Stimulated activated CD8-positive, alpha-beta memory T cell treated with anti-CD3 and anti-CD28 coated beads, Interleukin-2, amount 100 ng/mL, for 1 hour (primary cell): ENCODE measurements at regions not wholly inside any gene's neighbourhood (a gene's known extent, or its start where the extent isn't known, plus 50 kb on each side); places are given as distances from the start of the nearest gene placed in this dataset.
"Not testable (repeated sequence)": the region's sequence is repeated elsewhere in the genome, so short reads cannot be mapped to it uniquely, and the experiment has no call there.

Experiments used
- DNase-seq, 2 donors: peaks; one replicate each; pipeline ENCODE4 v3.0.0-alpha.2; 2020; ENCODE audit warnings: low read depth in 2 of 2

- DNase-seq: no peak
Measured at GRCh38 chr3:150357923-150358607, 50.0 kb upstream of the TSC22D2 start.

DNA sequence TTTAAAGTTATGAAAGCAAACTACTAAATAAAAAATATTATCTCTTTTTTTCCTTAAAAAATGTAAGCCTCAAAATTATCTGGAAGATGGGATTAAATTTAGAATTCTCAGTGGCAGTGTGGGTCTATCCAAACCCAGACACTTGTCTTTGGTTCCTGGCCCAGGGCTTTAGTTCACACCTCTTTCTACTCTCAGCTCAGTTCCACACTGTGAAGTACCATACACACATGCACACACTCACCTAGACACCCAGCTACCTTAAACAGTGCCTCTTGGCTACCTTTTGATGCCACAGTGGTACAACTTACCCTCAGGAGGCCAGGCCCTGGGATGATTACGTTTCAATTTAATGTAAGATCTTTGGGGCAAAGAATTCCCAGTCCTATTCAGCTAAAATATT is 51.0 kb upstream of the TSC22D2 start:
- no peak for DNase-seq

DNA sequence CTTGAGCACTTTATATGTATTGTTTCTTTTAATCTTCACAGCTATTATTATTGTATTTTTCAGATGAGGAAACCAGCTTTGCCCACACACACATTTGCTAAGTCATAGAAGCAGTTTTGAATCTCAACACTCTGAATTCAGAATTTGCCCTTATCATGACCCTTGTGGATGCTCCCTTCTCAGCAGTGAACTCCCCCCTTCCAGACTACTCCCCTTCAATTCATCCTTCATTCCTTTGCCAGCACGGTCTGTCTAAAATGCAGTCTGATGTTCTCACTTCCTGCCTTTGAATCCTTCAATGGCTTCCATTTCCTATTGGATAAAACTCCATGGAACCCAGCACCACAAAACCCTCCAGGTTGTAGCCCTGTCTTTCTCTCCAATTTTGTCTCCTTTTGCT is 52.5 kb upstream of the TSC22D2 start:
- no peak for DNase-seq

DNA sequence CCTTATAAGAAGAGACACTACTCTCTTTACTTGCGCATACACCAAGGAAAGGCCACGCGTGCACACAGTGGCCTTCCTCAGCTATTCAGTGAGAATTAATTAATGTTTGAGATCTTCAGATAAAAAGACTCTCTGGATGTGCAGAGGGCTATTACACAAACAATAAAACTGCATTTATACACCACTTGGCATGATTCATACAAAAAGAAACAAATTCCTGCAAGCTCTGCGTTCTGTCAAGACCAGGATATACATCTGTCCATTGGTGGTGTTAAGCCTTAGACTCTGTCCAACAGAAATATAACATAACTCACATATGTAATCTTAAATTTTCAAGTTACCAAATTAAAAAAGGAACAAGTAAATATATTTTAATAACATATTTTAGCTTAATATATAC is 55.2 kb upstream of the TSC22D2 start:
- DNase-seq: no peak

DNA sequence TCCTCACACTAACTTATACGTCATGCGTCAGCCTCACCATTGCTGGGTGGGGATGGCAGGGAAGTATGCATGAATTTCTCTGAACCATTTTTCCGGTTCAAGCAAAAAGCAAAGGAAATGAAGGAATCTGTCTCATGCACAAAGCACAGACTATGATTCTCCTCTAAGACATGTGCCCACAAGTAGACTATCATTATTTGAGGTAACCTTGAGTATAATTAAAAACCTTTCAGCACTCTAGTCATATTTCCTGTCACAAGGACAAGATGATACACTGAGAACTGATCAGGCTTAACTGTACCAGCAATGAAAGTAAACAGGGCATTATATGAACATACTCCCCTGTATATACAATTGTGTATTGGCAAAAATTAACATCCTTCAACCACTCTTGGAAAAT is 56.7 kb upstream of the TSC22D2 start:
- no peak for DNase-seq

DNA sequence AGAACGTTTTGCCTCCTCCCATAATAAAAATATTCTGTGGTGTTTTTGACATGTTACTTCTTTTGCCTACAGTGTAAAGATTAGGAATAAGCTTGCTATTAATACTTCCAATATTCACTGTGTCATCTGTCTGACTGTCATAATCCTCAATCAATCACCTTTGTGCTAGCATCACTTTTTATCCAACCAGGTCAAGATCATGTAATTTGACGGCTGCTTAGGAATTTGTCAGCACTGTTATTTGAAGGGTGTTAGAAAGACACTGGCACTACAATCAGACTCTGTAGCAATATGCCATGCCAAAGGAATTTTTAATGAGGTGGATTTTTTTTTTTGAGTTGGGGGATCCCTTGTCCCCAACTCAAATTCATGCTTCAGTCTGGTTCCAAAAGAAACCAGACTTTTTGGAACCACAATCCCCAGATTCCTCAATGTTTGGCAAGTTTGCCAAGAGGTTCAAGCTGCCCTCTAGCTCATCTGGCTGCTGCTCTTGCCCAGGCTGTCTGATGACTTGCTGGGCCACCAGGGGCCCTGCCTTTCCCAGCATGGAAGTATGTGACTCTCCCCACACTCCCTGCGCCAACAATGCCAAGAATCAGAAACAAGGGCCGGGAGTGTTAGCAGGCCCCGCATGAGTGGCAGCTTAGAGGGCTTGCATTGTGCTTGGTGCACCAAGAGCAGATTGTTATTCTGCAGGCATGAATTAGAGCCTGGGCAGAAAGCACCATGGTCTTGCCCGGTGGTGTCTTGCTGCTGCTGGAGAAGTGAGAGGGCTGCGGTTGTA is 58.6 kb upstream of the TSC22D2 start:
- no peak for DNase-seq

DNA sequence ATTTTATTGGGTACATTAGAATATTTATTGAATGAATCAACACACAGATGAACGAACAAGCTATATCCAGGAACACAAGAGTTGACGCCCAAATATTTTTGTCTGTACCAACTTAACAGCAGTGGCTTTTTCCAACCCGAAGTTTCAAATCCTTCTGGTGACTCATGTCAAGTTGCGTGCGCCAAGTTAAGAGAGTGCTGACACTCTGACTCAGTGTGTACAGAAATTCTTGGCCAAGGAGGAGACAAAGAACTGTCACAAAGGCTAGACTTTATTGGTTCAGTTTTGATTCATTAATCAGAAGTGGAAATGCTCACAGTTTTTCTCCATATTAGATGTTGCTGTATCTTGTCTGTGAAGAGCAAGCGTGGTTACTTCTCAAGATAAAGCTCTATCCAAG is 59.6 kb upstream of the TSC22D2 start:
- no peak for DNase-seq

GRCh38 chr3:150346981-150347863 is 60.9 kb upstream of the TSC22D2 start:
- DNase-seq: no peak

DNA sequence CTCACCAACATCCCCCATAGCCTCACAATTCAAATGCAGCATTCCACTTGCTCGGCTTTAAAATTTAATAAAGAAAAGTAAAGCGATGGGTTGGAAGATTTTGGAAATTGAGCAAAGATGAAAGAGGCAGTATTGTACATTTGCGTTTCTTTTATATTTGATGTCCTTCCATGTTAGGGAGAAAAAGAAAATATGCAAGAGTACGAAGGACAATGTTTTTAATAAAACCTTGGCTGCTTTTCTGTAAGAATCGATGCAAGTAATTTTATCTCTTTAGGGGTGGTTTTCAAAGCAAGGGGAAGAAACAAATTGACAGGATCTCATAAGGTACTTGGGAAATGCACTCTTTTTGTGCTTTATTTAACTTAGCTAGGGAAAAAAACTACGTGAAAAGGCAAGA is 61.8 kb upstream of the TSC22D2 start:
- no peak for DNase-seq

- no peak for DNase-seq
Measured at GRCh38 chr3:150345021-150345538, 63.0 kb upstream of the TSC22D2 start.

DNA sequence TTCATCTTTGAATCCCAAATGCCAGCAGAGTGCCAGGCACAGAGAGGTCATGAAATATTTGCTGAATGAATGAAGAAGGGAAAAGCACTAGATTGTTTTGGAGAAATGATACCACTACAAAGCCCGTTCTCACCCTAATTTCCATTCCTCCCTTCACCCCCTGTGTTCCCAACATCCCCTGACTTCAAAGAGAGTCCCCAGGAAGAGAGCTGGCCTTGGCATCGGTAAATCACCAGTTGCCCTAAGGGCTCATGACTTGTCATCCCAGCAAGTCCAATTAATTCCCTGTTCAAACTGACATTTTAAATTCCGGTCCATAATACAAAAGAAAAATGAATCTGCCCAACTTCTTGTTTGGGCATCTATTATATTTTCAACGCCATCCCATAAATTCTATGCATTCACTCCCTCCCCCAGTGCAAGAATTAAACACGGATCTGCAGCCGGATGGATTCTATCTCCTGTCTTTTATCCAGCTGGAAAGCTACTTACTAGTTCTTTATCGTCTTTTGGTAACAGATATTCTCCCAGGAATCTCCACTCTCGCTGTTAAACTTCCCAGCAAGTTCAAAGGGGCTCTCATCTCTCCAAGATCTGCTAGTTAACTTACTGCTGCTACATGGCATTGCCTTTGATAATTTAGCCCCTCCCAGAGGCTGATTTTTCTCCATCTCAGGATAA is 63.9 kb upstream of the TSC22D2 start:
- no peak for DNase-seq

DNA sequence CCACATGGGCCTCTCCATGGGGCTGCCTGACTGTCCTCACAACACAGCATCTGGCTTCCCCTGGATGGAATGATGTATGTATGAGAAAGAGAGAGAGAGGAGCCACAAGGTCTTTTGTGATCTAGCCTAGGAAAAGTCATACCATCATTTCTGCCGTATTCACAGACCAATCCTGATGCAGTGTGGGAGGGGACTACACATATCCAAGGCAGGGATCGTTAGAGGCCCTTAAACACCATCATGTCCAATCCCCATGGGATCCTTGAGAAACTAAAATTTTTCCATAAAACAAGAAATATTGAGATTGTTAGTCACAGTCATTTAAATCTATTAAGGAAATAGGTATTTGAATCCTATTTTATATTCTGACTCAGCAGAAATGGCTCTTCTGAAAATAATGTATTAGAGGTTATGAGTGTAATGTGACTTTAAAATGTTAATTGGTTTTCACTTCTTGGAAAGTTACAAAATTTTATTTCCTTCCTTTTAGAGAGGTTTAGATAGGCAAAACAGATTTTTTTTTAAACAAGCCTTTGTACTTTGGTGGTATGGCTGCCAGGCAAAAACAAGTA is 65.1 kb upstream of the TSC22D2 start:
- no peak for DNase-seq

- DNase-seq: no peak
Measured at GRCh38 chr3:150341891-150342290, 66.2 kb upstream of the TSC22D2 start.

GRCh38 chr3:150336363-150336762 is 71.7 kb upstream of the TSC22D2 start:
- DNase-seq: not testable (repeated sequence)

DNA sequence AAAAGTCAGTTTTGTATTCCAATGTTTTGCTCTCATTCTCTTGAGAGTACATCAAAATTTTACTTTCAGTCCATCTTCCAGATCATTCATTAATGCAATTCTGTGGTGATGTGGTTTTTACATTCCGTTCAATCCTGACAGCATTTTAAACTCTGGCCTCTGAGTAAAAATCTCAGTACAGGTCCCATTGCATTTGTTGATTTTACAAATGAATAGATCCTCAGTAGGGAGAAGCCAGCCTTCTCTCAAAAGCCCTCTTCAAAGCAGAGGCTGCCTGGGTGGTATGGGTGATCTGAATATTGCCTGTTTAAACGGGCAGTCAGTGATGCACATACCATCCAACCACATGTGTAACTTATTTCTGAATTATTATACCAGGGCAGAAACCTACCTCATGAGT is 72.5 kb upstream of the TSC22D2 start:
- no peak for DNase-seq

DNA sequence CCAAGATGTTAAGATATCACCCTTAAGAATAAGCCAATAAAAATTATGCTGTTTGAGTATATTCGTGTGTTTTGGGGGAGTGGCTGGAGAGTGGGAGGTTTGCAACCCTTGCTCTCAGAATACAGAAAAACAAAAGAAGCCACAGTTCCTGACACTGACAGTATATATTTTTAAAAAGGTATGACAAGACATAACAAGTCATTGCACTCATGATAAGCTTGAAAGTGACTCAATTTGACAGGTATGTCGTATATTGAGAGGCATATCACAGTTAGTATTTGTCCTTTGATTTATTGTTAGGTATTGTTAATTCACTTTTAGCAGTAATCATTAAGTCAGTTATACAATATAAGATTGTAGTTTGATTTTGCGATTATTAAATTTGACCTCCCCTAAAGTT is 73.1 kb upstream of the TSC22D2 start:
- no peak for DNase-seq

GRCh38 chr3:150333477-150333876 is 74.6 kb upstream of the TSC22D2 start:
- DNase-seq: no peak

GRCh38 chr3:150331978-150332568 is 76.0 kb upstream of the TSC22D2 start:
- no peak for DNase-seq

GRCh38 chr3:150330872-150331271 is 77.2 kb upstream of the TSC22D2 start:
- no peak for DNase-seq

DNA sequence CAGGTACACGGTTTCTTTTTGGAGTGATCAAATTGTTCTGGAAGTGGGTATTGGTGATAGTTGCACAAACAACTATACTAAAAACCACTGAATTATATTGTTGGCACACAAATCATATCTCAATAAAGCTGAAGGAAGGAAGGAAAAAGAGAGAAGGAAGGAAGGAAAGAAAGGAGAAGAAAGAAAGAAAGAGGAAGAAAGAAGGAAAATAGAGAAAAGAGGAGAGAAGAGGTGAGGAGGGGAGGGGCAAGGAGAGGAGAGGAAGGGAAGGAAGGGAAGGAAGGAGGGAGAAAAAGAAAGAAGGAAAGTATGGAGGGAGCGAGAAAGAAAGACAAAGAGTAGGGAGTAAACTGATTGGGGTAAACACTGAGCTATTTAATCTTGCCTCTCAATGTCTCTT is 77.9 kb upstream of the TSC22D2 start:
- no peak for DNase-seq

DNA sequence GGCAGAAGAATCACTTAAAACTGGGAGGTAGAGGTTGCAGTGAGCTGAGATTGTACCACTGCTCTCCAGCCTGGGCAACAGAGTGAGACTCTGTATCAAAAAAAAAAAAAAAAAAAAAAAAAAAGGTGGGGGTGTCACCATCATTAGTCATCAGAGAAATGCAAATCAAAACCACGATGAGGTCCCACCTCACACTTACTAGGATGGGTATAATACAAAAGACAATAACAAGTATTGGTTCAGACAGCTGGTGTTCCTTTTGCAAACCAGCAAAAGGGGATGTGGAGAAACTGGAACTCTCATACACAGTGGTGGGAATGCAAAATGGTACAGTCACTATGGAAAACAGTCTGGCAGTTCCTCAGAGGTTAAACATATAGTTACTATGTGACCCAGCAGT is 78.7 kb upstream of the TSC22D2 start:
- no peak for DNase-seq
